ENCODE measurements at regions not wholly inside any gene's neighbourhood (a gene's known extent, or its start where the extent isn't known, plus 50 kb on each side); places are given as distances from the start of the nearest gene placed in this dataset.

- no peak for DNase-seq (ENCODE audit: low read depth)
These were observed 409.9 kb downstream of the MTX2 start for GRCh38 chr2:176679061-176679669.

DNA sequence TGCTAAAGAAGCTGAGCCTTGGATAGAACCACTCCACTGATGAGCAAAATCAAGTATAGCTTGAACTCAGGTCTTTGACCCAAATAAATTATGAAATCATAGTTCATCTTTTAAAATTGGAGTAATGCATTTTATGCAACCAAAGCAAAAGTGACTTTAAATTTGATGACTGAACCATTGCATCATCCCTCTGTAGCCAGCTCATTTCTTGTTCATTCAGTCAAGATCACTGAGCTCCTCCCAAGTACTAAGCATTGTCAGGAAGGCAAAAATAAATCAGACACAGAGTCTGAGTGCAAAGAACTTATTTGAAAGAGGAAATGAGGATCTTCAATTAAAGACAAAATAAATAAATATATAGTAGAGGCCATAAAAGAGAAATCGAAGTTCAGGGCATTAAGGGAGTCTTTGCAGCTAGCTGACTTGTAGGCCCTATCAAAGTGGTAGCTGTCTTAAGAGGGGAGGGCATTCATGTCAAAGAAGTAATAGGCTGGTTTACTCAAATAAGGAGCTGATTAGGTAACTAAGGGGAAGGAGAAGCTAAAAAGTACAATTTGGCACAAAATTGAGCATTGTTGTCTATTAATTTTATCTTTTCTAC, 411.8 kb downstream of the MTX2 start:
- no peak for DNase-seq (ENCODE audit: low read depth)

- DNase-seq (ENCODE audit: low read depth): no peak
These were observed 412.4 kb downstream of the MTX2 start for GRCh38 chr2:176681584-176682115.

DNA sequence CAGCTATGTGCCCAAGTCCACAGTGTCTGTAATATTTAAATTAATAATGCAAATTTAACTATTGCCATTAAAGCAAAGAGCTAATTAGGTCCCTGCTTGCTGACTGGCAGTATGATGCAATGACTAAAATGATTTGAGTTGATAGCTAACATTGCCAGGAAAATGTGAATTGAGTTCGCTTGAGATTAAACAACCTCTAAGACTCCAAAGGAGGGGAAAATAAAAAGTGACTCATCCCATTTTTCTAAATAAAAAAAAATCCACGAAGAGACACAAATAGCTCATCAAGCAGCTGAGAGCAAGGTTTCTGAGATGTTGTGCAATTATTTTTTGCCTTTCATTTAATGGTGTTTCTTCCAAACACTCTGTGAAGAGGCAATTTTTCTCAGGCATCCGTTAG, 413.0 kb downstream of the MTX2 start:
- DNase-seq (ENCODE audit: low read depth): no peak

DNA sequence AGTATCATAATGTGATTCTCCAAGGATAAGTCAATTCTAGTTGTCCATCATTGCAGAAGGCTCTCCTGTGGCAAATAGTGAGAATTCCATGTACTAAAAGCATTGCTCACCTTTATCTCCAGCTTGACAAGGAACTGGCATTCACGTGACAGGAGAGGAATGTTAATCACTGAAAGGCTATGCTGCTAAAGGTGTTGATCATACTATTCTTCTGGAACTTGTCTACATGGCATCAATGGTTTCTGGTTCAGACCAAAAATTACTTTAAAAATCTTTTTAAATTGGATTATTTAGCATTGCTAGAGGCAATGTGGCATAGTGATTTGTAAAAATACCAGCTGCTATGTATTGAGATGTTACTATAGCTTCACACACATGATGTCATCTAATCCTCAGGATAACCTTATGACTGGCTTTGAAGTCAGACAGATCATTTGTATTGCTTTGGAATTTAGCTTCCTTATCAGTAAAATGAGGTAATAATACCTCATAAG, 414.4 kb downstream of the MTX2 start:
- DNase-seq (ENCODE audit: low read depth): no peak

DNA sequence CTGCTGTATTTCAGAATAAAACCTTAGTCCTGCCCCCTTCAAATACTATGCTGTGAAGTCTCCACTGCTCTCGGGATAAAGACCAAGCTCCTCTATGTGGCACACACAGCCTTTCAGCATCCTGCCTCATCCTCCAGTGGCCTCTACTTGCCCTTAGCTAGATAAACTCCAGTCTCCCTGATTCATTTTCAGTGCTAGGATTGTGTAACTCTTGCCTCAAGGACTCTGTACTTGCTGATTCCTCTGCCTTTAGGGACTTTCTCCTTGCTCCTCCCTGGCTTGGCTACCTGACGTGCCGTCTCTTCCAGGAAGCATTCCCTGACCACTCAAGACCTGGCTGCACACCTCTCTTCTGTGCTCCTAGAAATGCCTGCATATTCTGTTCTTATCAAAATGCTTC, 416.7 kb downstream of the MTX2 start:
- no peak for DNase-seq (ENCODE audit: low read depth)

- no peak for DNase-seq (ENCODE audit: low read depth)
These were observed 417.1 kb downstream of the MTX2 start for GRCh38 chr2:176686328-176686727.

GRCh38 chr2:176687342-176687741, 418.1 kb downstream of the MTX2 start:
- DNase-seq (ENCODE audit: low read depth): no peak

DNA sequence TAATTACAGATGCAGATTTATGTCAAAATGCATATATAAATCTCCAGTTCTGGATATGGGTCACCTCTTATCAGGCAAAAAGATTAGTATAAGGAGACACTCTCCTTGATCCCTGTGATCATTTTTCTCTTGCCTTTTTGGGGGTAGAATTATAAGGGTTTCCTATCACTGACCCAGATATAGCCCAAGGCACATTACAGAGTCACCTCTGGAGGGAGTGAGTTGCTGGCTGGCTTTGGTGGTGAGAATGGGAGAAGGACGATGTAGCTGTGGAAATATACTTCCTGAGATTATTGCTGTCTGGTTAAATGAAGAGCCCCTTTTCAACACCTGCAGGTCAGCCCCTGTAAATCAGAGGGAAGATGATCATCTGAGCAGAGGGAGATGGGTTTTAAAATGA, 418.7 kb downstream of the MTX2 start:
- DNase-seq (ENCODE audit: low read depth): no peak

GRCh38 chr2:176689711-176690110, 420.5 kb downstream of the MTX2 start:
- no peak for DNase-seq (ENCODE audit: low read depth)

DNA sequence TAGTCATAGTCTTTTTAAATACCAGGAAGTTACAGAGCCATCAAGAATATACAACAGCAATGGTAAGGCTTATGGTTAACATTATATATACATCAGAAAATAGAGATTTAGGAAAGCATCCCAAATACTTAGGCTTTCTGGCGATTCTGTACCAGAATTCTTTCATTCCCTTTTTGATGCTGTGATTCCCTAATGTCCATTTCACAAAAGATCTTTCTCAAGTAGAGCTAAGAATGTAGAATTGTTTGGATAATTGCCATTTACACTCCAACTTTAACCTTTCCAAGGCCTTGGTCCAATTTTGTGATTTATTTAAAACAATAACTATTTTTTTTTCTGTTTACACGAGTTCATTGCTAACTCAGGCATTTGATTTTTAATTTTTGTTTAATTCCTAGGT, 422.2 kb downstream of the MTX2 start:
- DNase-seq (ENCODE audit: low read depth): no peak

DNA sequence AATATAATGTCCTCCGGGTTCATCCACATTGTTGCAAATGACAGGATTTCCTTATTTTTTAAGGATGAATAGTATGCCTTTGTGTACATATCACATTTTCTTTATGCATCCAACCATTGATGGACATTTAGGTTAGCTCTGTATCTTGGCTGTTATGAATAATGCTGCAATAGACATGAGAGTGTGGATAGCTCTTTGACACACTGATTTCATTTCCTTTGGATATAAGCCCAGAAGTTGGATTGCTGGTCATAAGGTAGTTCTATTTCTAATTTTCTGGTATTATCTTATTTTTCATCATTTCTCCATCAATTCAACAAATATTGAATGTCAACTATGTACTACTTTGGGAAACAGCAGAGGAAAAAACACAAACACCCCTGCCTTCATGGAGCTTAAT, 423.3 kb downstream of the MTX2 start:
- DNase-seq (ENCODE audit: low read depth): no peak

- DNase-seq (ENCODE audit: low read depth): no peak
These were observed 429.9 kb downstream of the MTX2 start for GRCh38 chr2:176699098-176699497.

- DNase-seq (ENCODE audit: low read depth): no peak
These were observed 430.4 kb downstream of the MTX2 start for GRCh38 chr2:176699644-176700043.

- DNase-seq (ENCODE audit: low read depth): no peak
These were observed 432.9 kb downstream of the MTX2 start for GRCh38 chr2:176702131-176702530.

- DNase-seq (ENCODE audit: low read depth): no peak
These were observed 435.1 kb downstream of the MTX2 start for GRCh38 chr2:176704282-176704858.

GRCh38 chr2:176709149-176709951, 440.1 kb downstream of the MTX2 start:
- no peak for DNase-seq (ENCODE audit: low read depth)

DNA sequence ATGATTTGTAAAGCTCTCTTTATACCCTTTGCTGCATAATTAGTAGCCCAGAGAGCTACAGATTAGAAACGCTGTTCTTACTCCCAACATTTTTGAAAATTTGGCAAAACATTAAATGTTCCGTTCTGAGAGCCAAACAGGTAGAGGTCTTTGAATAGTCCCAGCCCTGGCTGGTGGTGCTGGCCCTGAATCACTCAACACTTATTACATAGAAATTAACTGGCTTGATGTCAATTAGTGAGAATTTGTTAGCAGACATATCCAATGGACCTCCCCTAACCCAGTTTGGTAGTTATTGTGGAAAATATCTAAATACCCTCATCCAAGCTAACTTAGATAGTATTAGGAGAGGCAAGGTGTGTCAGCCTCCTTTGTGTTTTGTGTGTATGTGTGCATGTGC, 440.7 kb downstream of the MTX2 start:
- no peak for DNase-seq (ENCODE audit: low read depth)

- DNase-seq (ENCODE audit: low read depth): no peak
These were observed 441.5 kb downstream of the MTX2 start for GRCh38 chr2:176710657-176711186.

DNA sequence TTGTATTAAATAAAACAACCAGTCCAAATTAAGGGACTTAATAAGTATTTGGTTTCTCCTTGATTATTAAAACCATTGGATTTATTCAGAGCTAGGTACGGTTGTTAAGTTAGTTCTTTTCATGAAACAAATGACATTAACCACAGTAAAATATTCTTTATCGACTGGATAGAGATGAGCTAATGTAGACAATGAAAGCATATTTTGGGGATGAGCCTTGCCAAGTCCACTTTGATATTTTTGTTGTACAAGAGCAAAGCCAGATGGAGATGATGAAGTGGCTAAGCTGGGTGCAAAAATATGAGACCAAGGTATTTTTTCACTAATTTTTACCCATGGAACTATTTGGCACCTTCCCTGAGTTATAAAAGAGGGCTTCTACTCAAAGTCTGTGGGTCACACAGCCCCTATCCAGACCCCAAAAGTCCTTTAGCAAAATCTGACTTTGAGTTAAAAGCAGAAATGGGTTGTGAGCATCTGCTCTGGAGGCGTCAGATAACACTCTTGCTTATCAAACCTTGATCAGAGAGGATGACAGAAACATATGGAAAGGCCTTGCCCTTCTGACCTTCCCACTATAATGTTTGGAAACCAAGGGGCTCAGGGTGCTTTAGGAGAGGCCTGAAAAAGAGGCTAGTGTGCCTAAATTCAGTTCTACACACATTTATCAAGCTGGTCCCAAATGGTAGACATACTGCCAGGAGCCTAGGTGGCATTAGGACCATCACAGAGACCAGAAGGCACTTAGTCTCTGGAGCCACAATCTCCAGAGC, 456.8 kb downstream of the MTX2 start:
- DNase-seq (ENCODE audit: low read depth): no peak

- DNase-seq (ENCODE audit: low read depth): no peak
These were observed 458.5 kb downstream of the MTX2 start for GRCh38 chr2:176727696-176728095.
